Kidney glomerular epithelial cell (primary cell): ENCODE measurements at regions not wholly inside any gene's neighbourhood (a gene's known extent, or its start where the extent isn't known, plus 50 kb on each side); places are given as distances from the start of the nearest gene placed in this dataset.

Source experiments
- DNase-seq: peaks from one replicate; lab custom pipeline; 2025; lab: John Stamatoyannopoulos, UW

DNA sequence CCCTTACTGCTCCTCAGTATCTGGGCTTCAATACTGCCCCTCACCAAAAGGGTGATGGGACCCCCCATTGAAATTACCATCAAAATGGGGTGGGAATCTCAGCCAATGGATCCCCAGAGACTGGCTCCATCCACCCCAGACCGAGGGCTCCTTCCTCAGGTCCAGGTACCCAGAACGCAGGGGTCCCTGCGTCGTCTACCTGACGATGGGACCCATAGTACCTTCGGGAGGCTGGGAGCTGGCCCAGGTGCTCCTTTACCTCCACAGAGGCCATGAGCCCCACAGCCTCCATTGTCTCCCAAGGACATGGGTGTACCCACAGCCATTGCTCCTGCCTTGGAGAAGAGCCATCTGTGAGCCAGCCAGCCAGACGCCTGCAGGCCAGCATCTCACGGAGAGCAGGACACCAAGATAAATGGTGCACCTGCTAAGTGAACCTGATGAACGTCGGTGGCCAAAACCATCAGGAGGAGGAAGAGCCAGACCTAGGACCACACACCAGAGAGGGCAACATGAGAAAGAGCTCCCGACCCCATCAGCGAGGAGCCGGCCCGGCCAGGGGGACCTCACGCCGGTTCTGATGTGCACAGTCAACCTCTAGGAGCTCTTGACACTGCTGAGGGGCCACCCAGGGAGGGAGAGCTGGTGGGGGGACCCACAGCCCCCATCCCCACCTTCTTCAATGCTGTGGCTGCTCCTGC lies 156.8 kb upstream of the SOX1 start:
- DNase-seq, result no peak

DNA sequence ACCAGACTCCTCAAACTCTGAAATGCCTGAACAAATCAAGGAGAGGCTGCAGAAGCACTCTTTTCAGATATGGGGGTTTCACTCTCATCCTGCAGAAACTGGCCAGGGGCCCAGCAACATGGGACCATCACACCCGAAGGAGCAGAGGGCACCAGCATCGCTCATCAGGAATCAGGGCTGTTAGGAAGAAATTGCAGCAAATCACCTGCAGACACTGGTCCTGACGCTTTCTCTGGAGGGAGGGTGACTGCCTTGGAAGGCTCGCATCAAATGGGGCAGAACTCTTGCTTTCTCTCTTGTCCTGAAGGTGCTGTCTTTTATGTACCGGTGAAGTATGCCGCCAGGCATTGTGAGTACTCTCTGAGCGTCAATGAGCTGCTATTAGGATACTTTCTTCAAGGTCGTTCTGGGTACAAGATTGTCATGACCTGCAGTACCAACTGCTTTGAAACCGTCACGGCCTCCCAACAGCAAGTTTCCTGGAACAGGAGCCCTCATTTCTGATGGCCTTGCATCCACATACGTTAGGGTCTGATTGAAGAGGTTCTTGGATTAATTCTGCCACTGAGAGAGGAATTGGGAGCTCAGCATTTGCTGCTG lies 155.7 kb upstream of the SOX1 start:
- DNase-seq, result no peak

DNA sequence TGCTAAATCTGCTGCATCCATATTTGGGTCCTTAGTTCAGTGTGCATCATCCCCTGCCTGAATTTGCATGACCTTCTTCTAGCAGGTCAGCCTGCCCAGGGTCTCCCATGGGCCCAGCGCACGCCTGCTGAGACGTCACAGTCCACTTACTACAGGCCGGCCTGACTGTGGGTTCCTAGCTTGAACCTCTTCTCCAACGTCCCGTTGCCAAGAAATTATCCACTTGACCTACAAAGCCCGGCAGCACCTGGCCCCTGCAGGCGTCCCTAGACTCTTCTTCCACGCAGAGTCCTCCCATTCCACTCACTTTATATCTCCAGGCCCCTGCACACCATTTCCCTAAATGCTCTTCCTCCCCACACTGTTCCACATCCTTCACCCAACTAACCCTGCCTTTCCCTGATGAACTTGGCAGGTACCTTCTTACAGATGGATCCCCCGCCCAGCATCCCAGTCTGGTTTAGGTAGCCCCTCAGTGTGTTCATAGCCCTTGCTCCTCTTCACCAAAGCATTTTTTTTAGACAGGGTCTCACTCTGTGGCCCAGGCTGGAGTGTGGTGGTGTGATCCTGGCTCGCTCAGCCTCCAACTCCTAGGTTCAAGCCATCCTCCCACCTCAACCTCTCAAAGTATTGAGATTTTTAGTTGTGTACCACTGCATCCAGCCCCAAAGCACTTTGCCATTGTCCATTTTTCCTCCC lies 155.0 kb upstream of the SOX1 start:
- DNase-seq, result no peak

DNA sequence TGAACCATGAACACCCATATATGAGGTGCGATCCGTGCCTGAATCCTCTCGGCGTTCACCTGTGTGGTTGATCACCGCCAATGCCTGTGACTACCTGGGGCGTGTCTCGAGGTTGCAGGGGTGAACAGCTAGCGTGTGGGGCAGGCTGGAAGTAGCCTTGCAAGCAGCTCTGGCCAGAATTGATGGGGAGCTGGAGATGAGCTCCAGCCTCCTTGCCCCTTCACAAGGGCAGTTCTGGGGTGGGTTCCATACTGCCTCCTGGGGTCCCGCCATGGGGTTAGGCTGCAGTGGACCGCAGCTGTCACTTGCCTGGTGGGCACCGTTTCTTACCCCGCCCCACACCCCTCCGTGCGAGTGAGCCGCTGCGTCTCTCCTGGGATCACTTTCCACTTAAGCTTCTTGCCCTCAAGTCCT lies 154.5 kb upstream of the SOX1 start:
- DNase-seq, result no peak

DNA sequence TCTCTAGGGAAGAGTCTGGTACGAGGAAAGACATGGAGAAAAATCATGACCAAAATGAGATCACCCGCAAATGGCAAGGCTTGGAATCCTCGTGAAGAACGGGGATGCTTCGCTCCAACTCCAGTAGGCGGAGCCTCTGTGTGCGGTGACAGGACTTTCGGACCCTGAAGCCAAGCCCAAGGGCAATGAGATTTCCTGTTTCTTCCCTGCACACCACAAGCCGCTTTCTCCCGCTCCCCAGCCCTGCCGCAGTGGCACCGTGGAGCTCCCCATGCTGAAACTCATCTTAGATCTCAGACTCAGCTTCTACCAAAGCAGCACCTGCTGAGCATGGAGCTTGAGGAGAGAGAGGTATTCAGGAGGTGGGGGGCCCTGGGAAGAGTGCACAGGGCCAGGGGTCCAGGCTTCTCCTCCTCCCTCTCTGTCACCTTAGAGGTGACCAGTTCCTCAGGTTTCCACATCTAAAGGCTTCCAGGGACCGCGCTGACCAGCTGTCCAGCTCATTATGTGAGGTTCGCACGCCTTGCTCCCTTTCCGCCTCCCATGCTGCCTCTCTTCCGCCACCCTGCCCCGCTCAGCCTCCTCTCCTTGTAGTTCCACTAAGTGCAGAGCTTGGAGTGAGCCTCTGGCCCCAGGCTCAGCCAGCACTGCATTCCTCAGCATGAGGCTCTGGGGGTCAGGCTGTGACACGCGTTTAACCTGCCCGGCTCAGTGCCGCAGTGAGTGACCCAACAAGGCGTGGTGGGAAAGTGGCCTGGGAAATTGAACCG lies 153.8 kb upstream of the SOX1 start:
- DNase-seq, result no peak

DNA sequence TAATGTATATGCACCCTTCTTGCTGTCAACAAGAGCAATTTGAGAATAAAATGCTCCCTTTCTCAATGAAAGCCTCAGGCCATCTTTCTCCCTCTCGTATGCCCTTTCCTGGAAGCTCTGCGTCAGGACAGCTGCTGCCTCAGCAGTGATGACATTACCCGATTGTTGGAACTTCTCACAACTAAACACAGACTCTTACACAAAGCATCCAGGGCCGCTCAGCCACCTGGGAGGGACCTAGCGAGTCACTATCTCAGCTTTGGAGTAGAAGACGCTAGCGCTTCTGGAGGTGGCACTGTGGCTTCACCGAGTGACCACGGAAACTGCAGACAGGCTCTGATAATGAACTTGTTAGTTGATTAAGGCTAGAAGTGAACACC lies 153.2 kb upstream of the SOX1 start:
- DNase-seq, result no peak

DNA sequence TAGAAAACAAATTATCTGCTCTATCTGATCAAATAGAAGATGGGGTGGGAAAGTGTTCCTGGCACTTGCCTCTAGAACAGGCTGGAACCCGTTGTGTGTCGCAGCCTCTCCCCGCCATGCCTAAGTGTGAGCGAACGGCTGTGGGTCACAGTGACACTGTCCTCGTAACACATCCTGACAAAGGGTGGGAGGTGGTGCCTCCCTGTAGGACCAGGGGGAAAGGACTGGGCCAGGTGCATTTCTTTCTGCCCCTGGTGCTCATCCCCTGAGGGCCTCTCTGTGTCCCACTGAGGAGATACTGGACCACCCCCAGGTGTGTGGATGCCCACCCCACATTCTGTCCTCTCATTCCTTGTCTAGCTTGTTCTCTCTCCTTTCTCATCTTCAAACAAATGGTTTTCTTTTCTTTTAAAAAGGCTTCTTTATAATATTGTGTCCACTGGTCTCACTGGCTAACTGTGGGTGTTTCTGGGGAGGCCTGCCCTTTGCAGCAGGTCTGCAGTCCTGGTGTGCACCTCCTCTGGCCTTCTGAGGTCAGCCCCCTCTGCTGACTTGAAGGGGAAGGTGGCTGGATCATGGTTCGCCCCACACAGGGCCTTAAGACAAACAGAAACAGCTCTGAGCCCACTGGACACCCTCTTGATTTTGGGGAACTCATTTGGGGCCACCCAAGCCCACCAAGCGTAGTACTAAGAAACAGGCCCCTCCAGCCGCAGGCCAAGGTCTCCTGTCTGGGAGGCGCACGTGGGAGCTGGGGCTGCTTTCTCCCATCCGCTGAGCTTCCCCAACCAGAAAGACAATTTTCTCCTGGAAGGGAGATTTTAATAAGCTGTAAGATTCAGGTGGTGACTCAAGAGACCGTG lies 152.5 kb upstream of the SOX1 start:
- no peak for DNase-seq

DNA sequence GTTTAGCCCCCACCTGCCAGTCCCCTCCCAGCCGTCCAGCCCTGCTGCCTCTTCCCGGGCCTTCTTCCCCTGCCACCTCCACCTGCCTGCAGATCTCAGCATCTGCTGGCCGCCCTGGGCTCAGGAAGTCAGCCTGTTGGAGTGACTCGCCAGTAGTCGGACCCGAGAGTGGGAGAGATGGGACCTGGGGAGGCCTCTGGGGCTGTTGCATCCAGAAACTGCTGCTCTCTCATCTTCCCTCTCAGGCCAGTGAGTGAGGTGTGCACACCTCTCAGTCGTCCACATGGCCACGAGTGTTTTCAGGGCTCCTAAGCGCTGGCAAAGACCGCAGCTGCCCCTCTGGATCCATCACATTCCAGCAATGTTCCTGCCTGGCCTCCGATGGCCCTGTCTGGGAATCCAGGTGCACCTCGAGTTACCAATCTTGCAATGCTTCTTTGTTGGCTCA lies 151.8 kb upstream of the SOX1 start:
- DNase-seq, result no peak

DNA sequence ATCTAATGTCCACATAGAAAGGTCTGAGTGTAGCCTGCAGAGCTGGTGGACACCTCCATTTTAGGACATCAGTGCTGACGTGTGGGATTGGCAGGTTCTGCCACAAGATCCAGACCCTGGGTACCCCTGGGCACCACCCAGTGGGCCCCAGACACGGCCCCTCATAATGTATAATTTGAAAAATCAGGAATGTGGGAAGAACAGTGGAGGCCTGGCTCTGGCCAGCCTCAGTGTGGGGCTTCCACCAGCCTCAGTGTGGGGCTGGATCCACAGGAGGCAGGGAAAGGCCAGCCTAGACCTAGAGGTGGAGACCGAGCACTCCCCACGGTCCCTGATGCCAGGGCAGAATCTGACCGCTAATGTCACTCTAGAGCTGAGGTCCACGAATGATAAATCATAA lies 150.7 kb upstream of the SOX1 start:
- DNase-seq, result no peak

DNA sequence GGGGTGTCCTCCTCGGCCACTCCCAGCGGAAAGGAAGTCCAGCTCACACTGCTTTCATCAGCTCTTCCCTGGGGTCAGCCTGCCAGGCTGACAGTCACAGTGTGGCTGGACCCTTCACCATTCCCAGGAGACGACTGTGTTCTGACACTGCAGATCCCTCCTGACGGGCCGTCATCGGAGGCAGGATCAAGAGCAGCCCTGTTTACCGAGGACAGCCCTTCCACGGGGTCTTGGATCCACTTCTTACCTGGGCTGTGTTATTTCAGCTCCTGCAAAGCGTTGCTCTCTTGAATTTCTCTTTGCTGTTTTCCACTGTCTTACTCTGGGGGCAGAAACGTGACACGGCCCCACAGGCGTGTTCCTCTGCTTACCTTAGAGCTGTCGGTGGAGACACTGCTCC lies 149.9 kb upstream of the SOX1 start:
- no peak for DNase-seq

DNA sequence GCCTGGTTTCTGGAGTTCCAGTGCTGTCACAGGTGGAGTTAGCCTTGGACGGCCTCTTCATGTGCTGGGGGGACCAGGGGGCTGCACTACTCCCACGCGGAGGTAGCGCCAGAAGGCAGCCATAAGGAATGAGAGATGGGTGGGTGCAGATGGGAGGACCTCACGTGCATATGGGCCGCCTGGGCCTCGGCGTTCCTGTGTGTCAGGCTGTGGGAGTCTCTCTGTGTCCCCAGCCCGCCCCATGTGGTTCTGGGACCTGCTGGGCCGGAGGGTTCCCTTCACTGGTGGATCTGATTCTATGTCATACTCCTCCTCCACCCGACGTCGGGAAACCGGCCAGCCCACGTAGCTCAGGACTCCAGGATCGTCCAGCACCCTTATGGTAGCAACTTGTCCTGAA lies 149.0 kb upstream of the SOX1 start:
- no peak for DNase-seq

DNA sequence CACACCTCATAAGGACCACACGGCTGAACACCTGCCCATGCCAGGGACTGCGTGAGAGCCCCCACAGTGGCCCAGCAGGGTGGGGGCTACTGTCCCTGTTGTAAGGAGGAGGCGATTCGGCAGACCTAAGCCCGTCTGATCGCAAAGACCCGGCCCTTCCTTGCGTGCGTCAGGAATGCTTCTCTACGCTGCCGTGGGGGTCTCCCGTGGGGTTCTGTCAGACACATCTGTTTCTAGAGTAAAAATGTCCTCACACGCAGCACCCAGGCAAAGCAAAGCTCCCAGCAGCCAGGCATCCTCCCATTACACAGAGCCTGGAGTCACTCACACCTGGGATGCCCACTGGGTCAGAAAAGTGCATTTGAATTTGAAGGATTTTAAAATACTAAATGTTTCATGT lies 147.7 kb upstream of the SOX1 start:
- DNase-seq, result no peak

DNA sequence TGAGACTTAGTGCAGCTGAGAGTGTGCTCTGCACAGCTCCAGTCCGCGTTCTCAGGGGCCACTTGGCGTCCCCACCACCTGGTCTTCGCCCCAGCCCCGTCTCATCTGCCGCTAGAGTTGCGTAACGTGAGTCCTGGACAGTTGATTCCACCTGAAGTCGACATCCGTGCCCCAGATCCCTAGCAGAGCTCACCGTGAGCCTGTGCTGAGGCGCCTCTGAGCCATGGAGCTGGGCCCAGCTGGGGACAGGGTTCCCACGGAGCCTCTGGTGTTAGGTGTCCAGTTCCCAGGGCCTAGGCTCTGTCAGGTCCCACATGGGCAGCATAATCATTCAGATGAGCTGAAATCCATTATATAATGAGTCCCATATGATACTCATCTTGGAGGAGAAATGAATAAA lies 147.1 kb upstream of the SOX1 start:
- DNase-seq, result no peak

DNA sequence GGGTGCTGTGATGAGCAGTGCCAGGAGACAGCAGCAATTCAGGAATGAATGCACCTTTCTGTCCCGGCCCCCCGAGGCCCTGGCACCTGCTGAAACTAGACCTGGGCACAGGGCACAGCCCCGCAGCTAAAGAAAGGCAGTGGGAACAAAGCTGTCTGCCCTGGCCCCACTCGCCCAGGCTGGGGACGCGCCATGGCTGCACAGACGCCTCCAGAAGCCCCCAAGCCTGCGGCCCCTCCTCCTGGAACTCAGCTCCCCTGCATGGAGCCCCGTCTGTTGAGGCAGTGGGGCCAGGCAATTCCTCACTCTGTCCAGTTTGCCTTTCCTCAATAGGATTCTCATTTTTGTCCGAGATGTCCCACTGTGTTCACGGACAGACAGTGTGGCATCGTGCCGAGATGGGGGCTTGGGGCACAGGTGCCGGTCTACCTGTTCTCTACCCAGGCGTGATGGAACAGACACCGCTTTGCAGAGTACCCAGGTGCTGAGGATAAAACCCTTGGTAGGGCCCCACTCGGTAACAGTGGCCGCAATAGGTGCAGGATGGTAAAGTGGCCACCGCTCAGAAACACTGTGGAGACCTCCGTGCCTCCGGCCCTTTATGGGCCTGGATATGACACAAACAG lies 146.5 kb upstream of the SOX1 start:
- DNase-seq, result no peak

DNA sequence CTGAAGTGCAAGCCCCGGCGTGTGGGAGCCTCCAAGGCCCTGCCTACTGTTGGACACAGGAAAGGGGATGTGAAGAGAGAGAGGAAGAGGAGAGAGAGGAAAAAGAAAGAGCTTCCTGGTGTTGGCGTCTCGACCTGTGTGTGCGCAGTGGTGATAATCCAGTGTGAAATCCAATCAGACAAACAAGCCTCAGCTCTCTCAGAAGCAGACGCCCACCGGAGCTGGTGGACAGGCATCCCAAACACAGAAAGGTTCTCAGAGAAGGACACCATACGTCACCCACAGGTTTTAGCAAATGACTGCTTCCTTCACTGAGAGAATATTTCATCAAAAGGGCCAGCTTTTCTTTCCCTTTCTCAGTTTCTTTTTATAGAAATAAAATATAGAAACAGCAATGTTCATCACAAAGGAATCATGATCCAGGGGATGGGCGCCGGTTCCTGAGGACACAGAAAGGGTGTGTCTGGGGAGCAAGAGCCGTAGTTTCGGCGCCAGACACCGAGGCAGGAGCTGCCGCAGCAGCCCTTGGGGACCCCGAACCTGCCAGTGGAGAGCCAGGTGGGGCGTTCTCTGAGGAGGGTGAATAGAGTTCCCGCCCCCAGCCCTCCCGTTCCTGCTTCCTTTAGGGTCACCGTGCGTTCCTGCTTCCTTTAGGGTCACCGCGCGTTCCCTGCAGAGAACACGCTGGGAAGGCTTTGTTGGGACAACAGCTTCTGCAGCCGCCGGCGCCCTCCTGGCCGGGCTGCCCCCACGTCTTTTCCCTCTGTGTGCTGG lies 145.8 kb upstream of the SOX1 start:
- DNase-seq, result no peak

DNA sequence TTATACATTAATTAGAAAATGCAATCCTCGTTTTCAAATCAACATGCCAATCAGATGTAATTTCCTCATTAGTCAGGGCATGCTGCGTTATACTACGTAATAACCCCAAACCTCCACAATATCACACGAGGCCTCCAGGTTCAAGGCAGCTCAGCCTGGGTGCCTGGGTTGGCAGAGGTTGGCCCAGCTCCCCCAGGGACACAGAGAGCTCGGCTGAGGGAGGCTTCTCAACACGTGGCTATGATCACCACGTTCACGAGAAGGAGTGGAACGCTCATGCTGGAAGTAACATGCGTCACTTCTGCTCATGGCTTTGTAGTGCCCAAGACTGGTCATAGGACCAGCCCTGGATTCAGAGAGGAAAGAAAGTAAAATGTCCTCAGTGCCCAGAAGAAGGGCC lies 144.9 kb upstream of the SOX1 start:
- no peak for DNase-seq

DNA sequence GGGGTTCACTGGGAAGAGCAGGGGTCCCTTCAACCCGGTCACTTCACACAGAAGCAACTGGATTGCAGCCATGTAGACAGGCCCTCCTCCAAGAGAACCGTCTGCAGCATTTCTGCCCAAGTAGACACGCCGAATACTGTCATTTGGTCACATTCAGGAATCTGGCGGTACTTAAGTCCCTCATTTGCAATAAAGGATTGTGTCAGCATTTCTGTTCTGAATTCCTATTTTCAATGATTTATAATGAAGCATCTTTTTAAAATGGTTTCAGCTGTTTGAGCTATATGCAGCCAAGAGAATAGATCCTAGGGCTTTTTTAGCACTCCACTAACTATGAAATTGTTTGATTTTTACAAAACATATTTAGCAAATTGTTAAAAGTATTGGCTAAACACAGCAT lies 143.5 kb upstream of the SOX1 start:
- no peak for DNase-seq

DNA sequence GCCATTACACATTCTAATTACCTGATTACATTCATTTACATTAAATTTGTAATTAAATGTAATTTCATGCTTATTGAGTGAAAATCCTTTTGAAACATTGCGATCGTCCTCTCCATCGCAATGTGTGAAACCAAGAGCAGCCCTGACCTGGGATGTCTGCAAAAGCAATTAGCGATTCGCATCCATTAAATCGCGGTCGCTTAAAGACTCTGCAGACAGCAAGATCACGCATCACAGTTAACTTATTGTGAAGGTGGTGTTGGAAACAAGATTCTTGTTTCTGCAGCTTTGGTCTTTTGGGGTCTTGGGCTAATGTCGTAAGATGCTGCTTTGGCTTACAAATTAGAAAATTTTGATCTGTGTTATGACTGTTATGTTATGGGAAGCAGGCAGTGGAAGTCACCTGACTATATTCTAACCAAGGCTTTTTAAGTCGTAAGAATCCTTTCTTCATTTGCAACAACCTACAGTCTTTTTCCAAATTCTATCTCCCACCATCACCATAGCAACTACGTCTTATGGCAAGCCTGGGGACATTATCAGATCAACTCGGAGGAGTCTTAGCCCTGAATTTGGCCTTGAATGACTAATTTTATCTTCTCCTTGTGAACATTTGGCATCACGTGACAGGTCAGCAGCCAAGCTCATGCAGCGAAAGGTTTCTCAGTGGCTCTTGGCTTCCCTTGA lies 142.8 kb upstream of the SOX1 start:
- no peak for DNase-seq

DNA sequence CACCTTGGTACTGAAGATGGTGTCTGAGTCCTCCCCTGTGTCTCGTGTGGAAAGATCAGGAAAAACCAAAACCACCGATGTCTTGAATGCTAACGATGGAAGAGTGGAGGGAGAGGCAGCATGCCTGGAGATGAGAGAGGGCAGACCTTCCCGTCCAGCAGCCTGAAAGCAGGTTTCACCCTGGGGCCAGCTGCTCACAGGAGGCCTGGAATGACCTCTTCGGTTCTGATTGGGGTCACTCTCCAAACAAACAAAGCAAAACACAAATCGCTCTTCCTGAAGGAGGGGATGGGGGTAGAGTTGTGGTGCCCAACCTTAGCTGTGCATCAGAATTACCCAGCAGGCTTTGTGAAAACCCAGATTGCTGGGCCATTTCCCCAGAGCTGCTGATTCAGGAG lies 142.3 kb upstream of the SOX1 start:
- DNase-seq, result no peak
